K562 (cell line): ENCODE measurements at regions not wholly inside any gene's neighbourhood (a gene's known extent, or its start where the extent isn't known, plus 50 kb on each side); places are given as distances from the start of the nearest gene placed in this dataset.

Experiments
- CBX1 ChIP-seq: sonication (generic); IDR thresholded peaks from 2 replicates; pipeline ENCODE4 v1.6.1; 2016; ENCODE audit warnings: antibody characterized with exemption, low read depth, mild to moderate bottlenecking
- CHD4 ChIP-seq: fragments of 200-600 bp; sonication (generic); IDR thresholded peaks from 3 replicates; pipeline ENCODE4 v1.6.1; 2012; ENCODE audit warnings: low read depth, mild to moderate bottlenecking, mixed read lengths, low read length, inconsistent platforms; ENCODE audit not compliant: insufficient read depth, insufficient replicate concordance, poor library complexity, severe bottlenecking
- ESRRA ChIP-seq: fragments of 450-650 bp; IDR thresholded peaks from 2 replicates; pipeline ENCODE4 v1.6.1; 2014; ENCODE audit warnings: low read depth, mild to moderate bottlenecking, moderate library complexity, borderline replicate concordance
- FOXJ2 ChIP-seq: fragments of 200-800 bp; sonication (Bioruptor generic); IDR thresholded peaks from 2 replicates; pipeline ENCODE4 v1.6.1; 2016; ENCODE audit warnings: missing genetic modification characterization, missing compliant biosample characterization
- GABPA ChIP-seq: fragments of 200-800 bp; sonication (Bioruptor generic); conservative IDR thresholded peaks from 2 replicates; pipeline ENCODE4 v1.6.1; 2016; ENCODE audit warnings: low read depth, missing genetic modification characterization, missing compliant biosample characterization
- GATA2 ChIP-seq: sonication (generic); formaldehyde crosslinking; IDR thresholded peaks from 2 replicates; pipeline ENCODE4 v1.4.0; 2020; ENCODE audit warnings: mild to moderate bottlenecking, missing genetic modification reagents
- MAZ ChIP-seq, 2 experiments: fragments of 450-650 bp in 1 of 2; sonication (generic) in 1 of 2; formaldehyde crosslinking; IDR thresholded peaks in 1 of 2; conservative IDR thresholded peaks in 1 of 2; 2 replicates each; pipeline versions ENCODE4 v1.4.0 to v1.5.0; 2020; ENCODE audit warnings: mild to moderate bottlenecking in 1 of 2, missing genetic modification reagents in 1 of 2
- POLR2AphosphoS2 ChIP-seq: IDR thresholded peaks from 2 replicates; pipeline ENCODE4 v1.6.1; 2012; ENCODE audit warnings: low read length, improper control_type of control experiment
- SREBF1 ChIP-seq: fragments of 150-350 bp; IDR thresholded peaks from 2 replicates; pipeline ENCODE4 v1.6.1; 2014; ENCODE audit warnings: antibody characterized with exemption, low read depth, low read length, borderline replicate concordance
- SRSF7 ChIP-seq: fragments of 200-400 bp; formaldehyde crosslinking; optimal IDR thresholded peaks from 2 replicates; pipeline ENCODE3; 2017; ENCODE audit warnings: mild to moderate bottlenecking, low read depth, low read length
- VEZF1 ChIP-seq: fragments of 200-800 bp; sonication (Bioruptor generic); IDR thresholded peaks from 2 replicates; pipeline ENCODE4 v1.6.1; 2017; ENCODE audit warnings: missing genetic modification characterization, missing compliant biosample characterization
- ZNF655 ChIP-seq: fragments of 250-450 bp; sonication (Bioruptor Pico); IDR thresholded peaks from 2 replicates; pipeline ENCODE4 v1.5.0; 2021
- TF ChIP-seq, protein P1 (sequence below): fragments of 250-450 bp; sonication (Bioruptor Pico); IDR thresholded peaks from 2 replicates; pipeline ENCODE4 v1.8.0; 2021; ENCODE audit warnings: moderate library complexity, mild to moderate bottlenecking, inconsistent platforms

DNA sequence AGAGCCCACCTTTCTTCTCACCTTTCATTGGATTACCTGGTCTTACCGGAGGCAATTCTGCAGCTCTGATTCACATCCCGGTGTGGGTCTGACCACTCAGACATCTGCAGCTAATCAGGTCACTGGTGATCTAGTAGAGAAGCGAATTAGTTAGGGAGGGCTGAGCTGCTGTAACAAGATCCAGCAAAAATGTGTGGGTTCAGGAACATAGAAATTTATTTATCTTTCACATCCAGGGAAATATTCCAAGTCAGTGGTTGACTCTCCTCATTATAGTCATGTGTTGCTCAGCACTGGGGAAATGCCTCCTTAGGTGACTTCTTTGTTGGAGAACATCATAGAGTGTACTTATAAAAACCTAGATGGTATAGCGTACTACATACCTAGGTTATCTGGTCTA, 218.7 kb upstream of the PELI2 start (continued):
- TF ChIP-seq POLR2AphosphoS2, result no peak
- TF ChIP-seq SREBF1, result no peak
- TF ChIP-seq GABPA, result no peak
- no peak for TF ChIP-seq SRSF7
- TF ChIP-seq ZNF655 (CRISPR knock-in tag), result no peak
- no peak for TF ChIP-seq CBX1
- TF ChIP-seq, protein P1, sequence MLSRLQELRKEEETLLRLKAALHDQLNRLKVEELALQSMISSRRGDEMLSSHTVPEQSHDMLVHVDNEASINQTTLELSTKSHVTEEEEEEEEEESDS (CRISPR knock-in tag), result no peak
- TF ChIP-seq GATA2 (CRISPR knock-in tag), result no peak
- TF ChIP-seq VEZF1, result no peak
- TF ChIP-seq FOXJ2 (tag), result no peak
- TF ChIP-seq MAZ (CRISPR knock-in tag; conservative IDR thresholded peaks at IDR 0.05 in 1 of 2, IDR thresholded peaks at IDR 0.05 in 1 of 2), result no peak
- no peak for TF ChIP-seq ESRRA
- no peak for TF ChIP-seq CHD4
- TF ChIP-seq, all 486 proteins: peak for 0
